Non-pigmented ciliary epithelial cell (primary cell): ENCODE measurements at regions not wholly inside any gene's neighbourhood (a gene's known extent, or its start where the extent isn't known, plus 50 kb on each side); places are given as distances from the start of the nearest gene placed in this dataset.
"Not testable (repeated sequence)": the region's sequence is repeated elsewhere in the genome, so short reads cannot be mapped to it uniquely, and the experiment has no call there.

ENCODE experiments used
- DNase-seq: peaks from one replicate; pipeline ENCODE4 v3.0.0-alpha.2; 2010; ENCODE audit warnings: low read depth

GRCh38 chr13:96934889-96935489 is 59.3 kb downstream of the OXGR1 start:
- no peak for DNase-seq

DNA sequence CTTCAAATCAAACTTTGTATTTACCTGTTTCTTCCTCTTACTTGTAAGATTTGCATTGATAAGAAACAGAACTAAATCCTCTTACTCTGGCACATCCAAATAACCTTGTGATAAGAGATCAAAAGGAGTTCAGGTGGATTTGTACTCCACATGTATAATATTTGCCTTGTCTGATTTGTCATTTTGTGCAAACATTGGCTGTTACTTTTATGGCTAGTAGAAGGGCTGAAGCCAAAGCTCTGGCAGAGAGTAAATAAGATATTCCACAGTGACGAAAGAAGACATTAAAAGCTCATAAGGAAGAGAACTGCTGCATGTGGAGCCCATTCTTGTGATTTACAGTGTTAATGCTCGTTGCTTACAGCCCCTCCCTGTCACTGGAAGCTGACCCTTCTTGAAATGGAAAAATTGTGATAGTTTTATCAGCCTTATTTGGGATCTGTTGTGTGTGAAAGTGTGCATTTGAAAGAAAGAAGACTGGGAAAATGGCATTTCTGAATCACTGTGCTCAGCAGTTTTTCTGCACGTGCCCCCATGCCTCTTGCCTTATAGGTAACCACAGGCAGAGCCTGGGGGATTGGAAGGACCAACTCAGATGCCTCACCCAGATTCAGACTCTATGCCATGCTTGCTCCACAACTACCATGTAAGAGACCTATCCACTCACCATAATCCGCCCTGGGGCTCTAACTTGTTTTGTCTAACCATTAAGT is 68.2 kb downstream of the OXGR1 start:
- no peak for DNase-seq

DNA sequence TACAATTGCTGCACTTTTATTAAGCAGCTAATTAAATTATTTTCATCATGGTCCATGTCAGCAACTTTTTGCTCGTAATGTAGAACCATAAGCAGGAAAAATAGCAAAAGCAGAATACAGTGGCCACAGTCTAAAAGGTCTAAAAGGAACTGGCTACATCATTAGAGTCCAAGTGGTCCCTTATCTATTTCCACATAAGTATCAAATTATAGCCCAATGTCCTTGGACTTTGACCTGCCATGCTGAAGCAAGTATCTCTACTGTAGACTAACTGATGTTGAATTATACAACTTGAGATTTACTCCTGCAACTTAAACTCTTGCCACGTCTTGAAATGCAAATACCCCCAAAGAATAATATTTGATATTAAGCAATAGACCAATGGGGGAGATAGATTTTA is 68.8 kb downstream of the OXGR1 start:
- DNase-seq, result no peak

- not testable (repeated sequence) for DNase-seq
Measured at GRCh38 chr13:96918861-96919631, 75.2 kb downstream of the OXGR1 start.

DNA sequence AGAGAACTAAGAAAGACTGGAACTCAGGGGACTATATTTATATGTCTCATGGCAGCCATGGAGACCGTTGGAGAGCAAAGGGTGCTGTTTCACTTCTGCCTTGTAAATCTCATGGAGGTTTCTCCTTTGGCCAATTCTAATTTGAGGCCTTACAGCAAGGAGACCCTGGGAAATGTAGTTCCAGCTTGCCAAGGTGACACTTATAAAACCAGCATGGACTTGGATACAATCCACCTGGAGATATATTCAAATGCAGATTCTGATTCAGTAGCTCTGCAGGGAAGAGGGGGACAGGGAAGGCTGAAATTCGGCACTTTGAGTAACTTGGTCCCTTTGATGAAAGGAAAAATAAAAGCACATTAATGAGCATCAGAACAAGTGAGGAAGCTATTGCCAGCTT is 90.0 kb downstream of the OXGR1 start:
- no peak for DNase-seq

DNA sequence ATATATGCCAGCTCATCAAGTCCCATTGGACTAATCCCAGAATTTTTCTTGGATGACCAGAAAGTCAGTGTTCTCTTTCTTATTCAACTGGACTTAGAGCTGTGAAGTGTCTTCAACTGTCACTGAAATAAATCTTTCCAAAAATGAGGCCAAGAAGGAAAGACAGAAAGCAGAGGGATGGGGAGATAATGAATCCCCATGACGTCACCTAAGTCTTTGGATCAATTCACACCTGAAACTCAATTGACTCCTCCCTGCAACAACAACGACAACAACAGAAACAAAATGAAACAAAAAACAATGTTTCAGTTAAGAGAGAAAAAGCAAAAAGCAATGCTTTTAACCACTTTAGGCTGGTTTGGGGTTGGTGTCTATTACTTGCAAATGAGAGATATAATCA is 91.2 kb downstream of the OXGR1 start:
- DNase-seq, result no peak

GRCh38 chr13:96900986-96901385 is 93.3 kb downstream of the OXGR1 start:
- DNase-seq, result no peak

GRCh38 chr13:96899946-96900345 is 94.3 kb downstream of the OXGR1 start:
- no peak for DNase-seq

GRCh38 chr13:96898646-96899254 is 95.5 kb downstream of the OXGR1 start:
- DNase-seq, result no peak

- peak; percentile 34 for DNase-seq
Measured at GRCh38 chr13:96898212-96898611, 96.1 kb downstream of the OXGR1 start.
